Mesenchymal stem cell (in vitro differentiated cells and primary cell): ENCODE measurements at regions not wholly inside any gene's neighbourhood (a gene's known extent, or its start where the extent isn't known, plus 50 kb on each side); places are given as distances from the start of the nearest gene placed in this dataset.

Source experiments
- DNase-seq: peaks from one replicate; pipeline ENCODE4 v3.0.0-alpha.2; 2013
- H2AFZ ChIP-seq: one replicate; pipeline ENCODE4 v1.6.1; 2013; ENCODE audit warnings: low read depth, mild to moderate bottlenecking, control low read depth, inconsistent platforms, low read length, moderate library complexity
- H2AK5ac ChIP-seq: 2 replicates; pipeline ENCODE4 v1.6.1; 2013; ENCODE audit warnings: low read length, moderate library complexity, mild to moderate bottlenecking, inconsistent platforms; ENCODE audit not compliant: severe bottlenecking
- H2BK120ac ChIP-seq: one replicate; pipeline ENCODE4 v1.6.1; 2013; ENCODE audit warnings: low read depth, mild to moderate bottlenecking, inconsistent platforms, low read length, moderate library complexity
- H2BK12ac ChIP-seq, 2 experiments: one replicate each; pipeline ENCODE4 v1.6.1; 2013; ENCODE audit warnings: inconsistent platforms in 2 of 2, low read length in 2 of 2, mild to moderate bottlenecking in 2 of 2, moderate library complexity in 2 of 2, control low read depth in 1 of 2
- H2BK15ac ChIP-seq: one replicate; pipeline ENCODE4 v1.6.1; 2013; ENCODE audit warnings: mild to moderate bottlenecking, low read depth, inconsistent platforms; ENCODE audit not compliant: poor library complexity, severe bottlenecking
- H2BK5ac ChIP-seq: 2 replicates; pipeline ENCODE4 v1.6.1; 2013; ENCODE audit warnings: low read depth, mild to moderate bottlenecking, low read length, control low read depth, inconsistent platforms; ENCODE audit not compliant: poor library complexity, severe bottlenecking
- H3K14ac ChIP-seq, 2 experiments: one replicate each; pipeline ENCODE4 v1.6.1; 2013; ENCODE audit warnings: inconsistent platforms in 2 of 2, low read length in 2 of 2, control low read depth in 1 of 2, mild to moderate bottlenecking in 1 of 2, moderate library complexity in 1 of 2
- H3K18ac ChIP-seq, 2 experiments: one replicate each; pipeline ENCODE4 v1.6.1; 2013; ENCODE audit warnings: inconsistent platforms in 2 of 2, low read length in 2 of 2, control low read depth in 1 of 2, low read depth in 1 of 2, mild to moderate bottlenecking in 1 of 2
- H3K23ac ChIP-seq, 2 experiments: one replicate each; pipeline ENCODE4 v1.6.1; 2013; ENCODE audit warnings: inconsistent platforms in 2 of 2, low read length in 2 of 2, mild to moderate bottlenecking in 2 of 2, moderate library complexity in 2 of 2, control low read depth in 1 of 2
- H3K27ac ChIP-seq: 2 replicates; pipeline ENCODE4 v1.5.1; 2013; ENCODE audit warnings: mild to moderate bottlenecking, moderate library complexity, low read length, control low read depth, inconsistent platforms; ENCODE audit not compliant: poor library complexity, severe bottlenecking
- H3K27me3 ChIP-seq, 2 experiments: 2 replicates each; pipeline versions ENCODE4 v1.6.1 to v1.7.0; 2013; ENCODE audit warnings: low read length in 2 of 2, mild to moderate bottlenecking in 2 of 2, moderate library complexity in 2 of 2, control low read depth in 1 of 2, inconsistent platforms in 1 of 2; ENCODE audit not compliant: control insufficient read depth in 1 of 2, insufficient read depth in 1 of 2
- H3K36me3 ChIP-seq, 2 experiments: 2 replicates each; pipeline versions ENCODE4 v1.6.1 to v1.7.0; 2013; ENCODE audit warnings: low read length in 2 of 2, control low read depth in 1 of 2, inconsistent platforms in 1 of 2, low read depth in 1 of 2, mild to moderate bottlenecking in 1 of 2; ENCODE audit not compliant: insufficient read depth in 2 of 2, control insufficient read depth in 1 of 2
- H3K4ac ChIP-seq, 2 experiments: one replicate each; pipeline ENCODE4 v1.6.1; 2013; ENCODE audit warnings: inconsistent platforms in 2 of 2, low read length in 2 of 2, mild to moderate bottlenecking in 2 of 2, moderate library complexity in 2 of 2, control low read depth in 1 of 2, low read depth in 1 of 2
- H3K4me1 ChIP-seq: 2 replicates; pipeline ENCODE4 v1.6.1; 2013; ENCODE audit warnings: low read depth, low read length, control low read depth; ENCODE audit not compliant: control insufficient read depth, insufficient read depth
- H3K4me2 ChIP-seq: 2 replicates; pipeline ENCODE4 v1.6.1; 2013; ENCODE audit warnings: low read length, mild to moderate bottlenecking, inconsistent platforms; ENCODE audit not compliant: poor library complexity, severe bottlenecking
- H3K4me3 ChIP-seq, 2 experiments: 2 replicates each; pipeline versions ENCODE4 v1.5.1 to v1.7.0; 2013; ENCODE audit warnings: low read length in 2 of 2, mild to moderate bottlenecking in 2 of 2, control low read depth in 1 of 2, low read depth in 1 of 2; ENCODE audit not compliant: insufficient read depth in 1 of 2
- H3K79me1 ChIP-seq: replicated peaks from 2 replicates; pipeline ENCODE4 v1.6.1; 2013; ENCODE audit warnings: mild to moderate bottlenecking, control low read depth, low read length, inconsistent platforms; ENCODE audit not compliant: poor library complexity, severe bottlenecking
- H3K9ac ChIP-seq: 2 replicates; pipeline ENCODE4 v1.7.0; 2013; ENCODE audit warnings: mild to moderate bottlenecking, low read length, moderate library complexity
- H3K9me3 ChIP-seq: 2 replicates; pipeline ENCODE4 v1.7.0; 2013; ENCODE audit warnings: mild to moderate bottlenecking, low read length; ENCODE audit not compliant: control insufficient read depth
- H4K8ac ChIP-seq: one replicate; pipeline ENCODE4 v1.6.1; 2013; ENCODE audit warnings: inconsistent platforms, mild to moderate bottlenecking, low read length, moderate library complexity
- H4K91ac ChIP-seq: one replicate; pipeline ENCODE4 v1.6.1; 2013; ENCODE audit warnings: mild to moderate bottlenecking, low read length, inconsistent platforms
- WGBS: methylation state at CpG from one replicate; pipeline ENCODE4 v1.1.7; 2013; ENCODE audit warnings: mixed read lengths; 5-methylcytosine and 5-hydroxymethylcytosine counted together

DNA sequence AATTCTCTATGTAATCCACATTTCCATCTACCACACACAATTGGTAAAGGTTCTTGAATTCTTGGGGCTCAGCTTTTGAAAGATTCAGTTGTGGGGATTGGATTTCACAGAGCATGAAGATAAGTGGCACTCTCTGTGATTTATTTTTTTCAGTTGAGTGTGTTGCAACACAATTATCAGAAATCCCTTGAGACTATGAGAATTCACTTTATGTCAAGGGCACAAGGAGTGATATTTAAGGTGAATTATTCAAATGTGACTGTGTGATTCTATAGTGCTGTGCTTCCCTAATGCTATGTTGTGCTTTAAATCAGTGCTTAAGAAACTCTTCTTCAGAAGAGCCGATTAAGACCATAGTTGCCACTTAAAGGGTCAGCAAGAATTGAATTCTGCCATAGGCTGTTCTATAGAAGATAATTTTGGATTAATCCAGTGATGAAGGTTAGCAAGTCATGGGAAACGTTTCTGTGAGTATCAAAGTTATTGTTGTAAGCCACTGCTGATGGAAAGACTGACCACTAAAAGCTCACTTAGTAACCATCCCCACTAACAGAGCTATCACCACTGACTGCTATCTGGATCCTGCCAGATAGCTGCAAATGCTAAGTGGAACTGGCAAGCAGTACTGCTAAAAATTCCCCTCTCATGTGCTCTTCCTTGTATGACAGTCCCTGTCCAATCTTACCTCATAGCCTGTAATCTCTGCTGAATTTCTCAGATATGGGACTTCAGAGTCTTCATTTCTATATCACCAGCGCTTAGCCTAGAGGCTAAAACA is 134.0 kb upstream of the SEMA3D start:
- H3K36me3 ChIP-seq = no peaks in the 10 kb centered on the region
- H4K91ac ChIP-seq = no peak overlapping the region
- H3K23ac ChIP-seq = no peak overlapping the region
- no peak overlapping the region for H3K27ac ChIP-seq
- no peak overlapping the region for H2AFZ ChIP-seq
- no peaks in the 10 kb centered on the region for H3K4me1 ChIP-seq
- no peak overlapping the region for H2BK12ac ChIP-seq
- peak; percentile 3 for DNase-seq
- no peak overlapping the region for H3K4me2 ChIP-seq
- WGBS = 86% methylated on average over 3 of the region's 3 CpGs
- no peak overlapping the region for H3K4me3 ChIP-seq
- no peak overlapping the region for H3K4ac ChIP-seq
- H4K8ac ChIP-seq = no peak overlapping the region
- no peaks in the 10 kb centered on the region for H3K9me3 ChIP-seq
- no peaks in the 10 kb centered on the region for H3K27me3 ChIP-seq
- no peak overlapping the region for H2BK15ac ChIP-seq
- H3K18ac ChIP-seq = no peak overlapping the region
- no peak overlapping the region for H2AK5ac ChIP-seq
- H3K14ac ChIP-seq = no peak overlapping the region
- no peak overlapping the region for H2BK120ac ChIP-seq
- no peak overlapping the region for H2BK5ac ChIP-seq
- H3K79me1 ChIP-seq = no peaks in the 10 kb centered on the region
- no peak overlapping the region for H3K9ac ChIP-seq

GRCh38 chr7:85316489-85316888 is 129.6 kb upstream of the SEMA3D start:
- no peak overlapping the region for H3K4me2 ChIP-seq
- H3K27ac ChIP-seq = no peak overlapping the region
- no peaks in the 10 kb centered on the region for H3K9me3 ChIP-seq
- H4K8ac ChIP-seq = no peak overlapping the region
- DNase-seq = no peak
- no peaks in the 10 kb centered on the region for H3K36me3 ChIP-seq
- H2BK15ac ChIP-seq = no peak overlapping the region
- no peak overlapping the region for H2BK120ac ChIP-seq
- H4K91ac ChIP-seq = no peak overlapping the region
- no peak overlapping the region for H3K23ac ChIP-seq
- no peak overlapping the region for H2AFZ ChIP-seq
- H3K79me1 ChIP-seq = no peaks in the 10 kb centered on the region
- no peaks in the 10 kb centered on the region for H3K27me3 ChIP-seq
- H3K18ac ChIP-seq = no peak overlapping the region
- no peak overlapping the region for H2BK12ac ChIP-seq
- H3K4me3 ChIP-seq = no peak overlapping the region
- H3K14ac ChIP-seq = no peak overlapping the region
- WGBS = no CpG with 5 or more reads among the region's 2 CpGs
- H3K9ac ChIP-seq = no peak overlapping the region
- H2BK5ac ChIP-seq = no peak overlapping the region
- H2AK5ac ChIP-seq = no peak overlapping the region
- no peaks in the 10 kb centered on the region for H3K4me1 ChIP-seq
- H3K4ac ChIP-seq = no peak overlapping the region

GRCh38 chr7:85310301-85310700 is 123.4 kb upstream of the SEMA3D start:
- no peak for DNase-seq
- Histone ChIP-seq H3K4me2 (no peak overlapping the region), H2BK15ac (no peak overlapping the region), H2BK5ac (no peak overlapping the region), H3K36me3 (no peaks in the 10 kb centered on the region), H3K4me3 (no peak overlapping the region), H2AK5ac (no peak overlapping the region), H3K9ac (no peak overlapping the region), H4K8ac (no peak overlapping the region), H4K91ac (no peak overlapping the region), H3K27ac (no peak overlapping the region), H3K27me3 (no peaks in the 10 kb centered on the region), H3K9me3 (no peaks in the 10 kb centered on the region), H3K18ac (no peak overlapping the region), H2BK12ac (no peak overlapping the region), H3K23ac (no peak overlapping the region), H3K4me1 (no peaks in the 10 kb centered on the region), H2AFZ (no peak overlapping the region), H2BK120ac (no peak overlapping the region), H3K79me1 (no peaks in the 10 kb centered on the region), H3K14ac (no peak overlapping the region), H3K4ac (no peak overlapping the region)
- WGBS = no CpG with 5 or more reads among the region's 1 CpG

DNA sequence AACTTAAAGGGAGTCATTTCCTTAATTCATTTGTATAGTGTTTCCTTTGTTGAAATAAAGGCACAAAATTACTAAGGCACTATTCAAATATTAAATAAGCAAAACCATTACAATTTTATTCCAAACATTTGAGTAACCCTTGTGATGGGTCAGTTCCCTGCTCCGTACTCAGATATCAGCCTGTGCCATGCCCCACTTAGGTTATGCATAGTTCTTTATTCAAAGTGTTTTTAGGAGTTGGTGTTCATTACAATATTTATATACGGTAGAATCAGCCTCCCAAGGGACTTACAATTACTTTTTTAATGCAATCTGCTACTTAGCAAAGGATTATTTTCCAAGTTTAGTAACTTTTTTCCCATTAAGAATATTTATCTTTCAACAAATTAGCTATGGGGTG is 119.3 kb upstream of the SEMA3D start:
- no peak overlapping the region for H2BK120ac ChIP-seq
- no peak for DNase-seq
- H3K4me1 ChIP-seq = no peaks in the 10 kb centered on the region
- no peak overlapping the region for H4K91ac ChIP-seq
- H3K4me2 ChIP-seq = no peak overlapping the region
- 86% methylated on average over 1 of the region's 2 CpGs for WGBS
- no peak overlapping the region for H2AK5ac ChIP-seq
- no peaks in the 10 kb centered on the region for H3K27me3 ChIP-seq
- H3K4ac ChIP-seq = no peak overlapping the region
- H3K27ac ChIP-seq = no peak overlapping the region
- no peaks in the 10 kb centered on the region for H3K79me1 ChIP-seq
- H2BK15ac ChIP-seq = no peak overlapping the region
- no peak overlapping the region for H4K8ac ChIP-seq
- H2BK12ac ChIP-seq = no peak overlapping the region
- H3K14ac ChIP-seq = no peak overlapping the region
- H2AFZ ChIP-seq = no peak overlapping the region
- no peak overlapping the region for H3K18ac ChIP-seq
- no peak overlapping the region for H3K23ac ChIP-seq
- H3K36me3 ChIP-seq = no peaks in the 10 kb centered on the region
- no peak overlapping the region for H3K4me3 ChIP-seq
- no peak overlapping the region for H3K9ac ChIP-seq
- H2BK5ac ChIP-seq = no peak overlapping the region
- no peaks in the 10 kb centered on the region for H3K9me3 ChIP-seq
